ENCODE measurements at regions not wholly inside any gene's neighbourhood (a gene's known extent, or its start where the extent isn't known, plus 50 kb on each side); places are given as distances from the start of the nearest gene placed in this dataset.
"Not testable (repeated sequence)": the region's sequence is repeated elsewhere in the genome, so short reads cannot be mapped to it uniquely, and the experiment has no call there.

DNA sequence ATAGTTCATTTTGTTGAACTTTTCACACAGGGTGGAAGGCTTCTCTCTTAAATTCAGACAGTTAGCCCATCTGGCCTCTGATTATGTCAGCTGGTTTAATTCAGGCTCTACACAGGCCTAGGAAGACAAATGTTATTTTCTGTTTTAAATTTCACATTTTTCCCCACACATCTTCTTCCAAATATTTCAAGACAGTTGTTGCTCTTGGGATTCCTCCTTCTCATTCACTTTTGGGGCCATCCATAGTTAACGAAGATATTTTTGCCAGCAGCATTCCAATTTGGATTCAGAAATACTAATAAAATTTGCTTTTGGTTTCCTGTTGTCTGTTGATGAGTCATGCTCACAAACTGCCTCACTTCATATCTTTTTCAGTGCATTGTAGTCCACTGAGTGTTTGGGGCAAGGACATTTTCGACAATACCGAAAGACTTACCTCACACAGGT lies 475.4 kb downstream of the DMAC1 start:
- Mint-ChIP-seq H3K36me3 (ENCODE audit: low read depth) (no peaks in the 10 kb centered on the region), H3K9me3 (no peaks in the 10 kb centered on the region), H3K27ac (no peak overlapping the region), H3K4me3 (no peak overlapping the region), H3K27me3 (peaks cover 10% of the 10 kb centered on the region), H3K4me1 (ENCODE audit: low read depth) (no peaks in the 10 kb centered on the region)

DNA sequence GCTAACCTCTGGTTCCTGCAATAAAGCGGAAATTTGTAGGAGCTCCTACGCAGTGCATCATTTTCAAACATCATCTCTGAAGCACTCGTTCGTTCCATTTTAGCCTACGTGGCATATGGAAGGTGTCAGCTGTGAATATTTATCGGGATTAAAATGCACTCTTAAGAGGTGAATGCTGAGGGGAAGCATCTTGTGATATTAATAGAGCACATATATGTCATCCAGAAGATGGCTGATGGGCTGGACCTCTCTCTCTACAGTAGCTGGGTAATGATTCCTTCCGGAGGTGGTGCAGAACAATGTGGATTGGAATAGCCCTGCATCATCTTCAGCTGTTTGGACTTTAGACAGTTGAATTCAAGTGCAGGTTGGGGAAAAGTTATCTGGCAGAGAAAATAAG lies 478.7 kb downstream of the DMAC1 start:
- Mint-ChIP-seq H3K4me1 (ENCODE audit: low read depth) (no peaks in the 10 kb centered on the region), H3K36me3 (ENCODE audit: low read depth) (no peaks in the 10 kb centered on the region), H3K9me3 (no peaks in the 10 kb centered on the region), H3K27ac (no peak overlapping the region), H3K4me3 (no peak overlapping the region), H3K27me3 (peaks cover 16% of the 10 kb centered on the region)

DNA sequence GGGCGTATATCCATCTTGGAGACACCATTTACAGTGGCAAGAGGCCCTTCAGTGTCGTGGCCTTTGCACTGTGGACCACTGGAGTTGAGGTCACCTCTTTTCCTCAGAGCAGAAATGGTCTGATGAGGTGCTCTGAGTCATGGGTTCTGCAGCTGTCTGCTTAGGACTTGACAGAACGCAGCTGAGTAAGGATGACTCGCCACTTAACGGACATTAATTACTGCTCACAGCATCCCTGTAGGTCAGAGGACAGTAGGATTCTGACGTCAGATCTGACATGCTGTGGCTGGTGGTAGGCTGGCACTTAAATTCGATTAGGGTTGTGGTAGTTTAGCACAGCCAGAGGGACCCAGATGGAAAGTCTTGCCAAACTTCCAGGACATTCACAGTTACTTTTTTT lies 479.4 kb downstream of the DMAC1 start:
- no peak overlapping the region for H3K4me3 Mint-ChIP-seq
- H3K27ac Mint-ChIP-seq: no peak overlapping the region
- no peaks in the 10 kb centered on the region for H3K36me3 Mint-ChIP-seq (ENCODE audit: low read depth)
- peaks cover 20% of the 10 kb centered on the region for H3K27me3 Mint-ChIP-seq
- no peaks in the 10 kb centered on the region for H3K4me1 Mint-ChIP-seq (ENCODE audit: low read depth)
- no peaks in the 10 kb centered on the region for H3K9me3 Mint-ChIP-seq

DNA sequence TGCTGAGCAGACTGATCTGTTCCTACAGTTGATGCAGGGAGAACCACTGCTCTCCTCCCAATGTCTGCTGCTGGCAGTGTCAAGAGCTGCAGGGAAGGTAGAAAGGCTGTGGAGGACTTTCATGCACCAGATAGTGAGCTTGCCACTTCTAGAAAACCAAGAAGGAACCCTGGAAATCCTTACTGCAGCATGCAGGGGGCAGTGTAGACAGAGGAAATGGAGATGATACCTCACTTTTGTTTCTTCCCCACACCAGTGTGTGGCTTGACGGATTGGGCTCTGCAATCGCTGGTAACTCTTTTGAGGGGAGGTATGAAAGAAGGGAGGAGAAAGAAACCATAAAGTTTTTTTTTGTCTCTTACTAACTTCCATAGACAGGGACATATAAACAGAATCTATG lies 480.7 kb downstream of the DMAC1 start:
- Mint-ChIP-seq H3K4me1 (ENCODE audit: low read depth) (no peaks in the 10 kb centered on the region), H3K36me3 (ENCODE audit: low read depth) (peaks cover under 1% of the 10 kb centered on the region), H3K27me3 (peaks cover 20% of the 10 kb centered on the region), H3K9me3 (peaks cover 1% of the 10 kb centered on the region), H3K27ac (no peak overlapping the region), H3K4me3 (no peak overlapping the region)

DNA sequence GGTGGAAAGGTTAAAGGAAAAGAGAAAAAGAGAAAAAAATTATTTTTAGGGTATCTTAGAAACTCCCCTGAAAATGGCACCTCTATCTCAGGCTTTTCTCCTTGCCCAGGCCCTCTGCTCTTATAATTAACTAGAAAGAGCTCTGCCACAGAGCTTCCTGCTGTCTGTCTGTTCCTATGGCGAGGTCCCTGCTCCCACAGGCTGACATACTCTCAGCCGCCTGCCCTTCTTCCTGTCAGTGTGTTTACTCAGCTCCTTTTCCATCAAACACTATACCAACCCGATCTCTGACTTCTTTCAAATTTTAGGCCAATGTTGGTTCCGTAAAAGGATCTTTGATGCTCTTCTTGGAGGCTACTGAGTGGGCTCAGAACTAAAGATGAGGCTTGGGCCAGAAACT lies 482.6 kb downstream of the DMAC1 start:
- Mint-ChIP-seq H3K36me3 (ENCODE audit: low read depth) (peaks cover 15% of the 10 kb centered on the region), H3K4me1 (ENCODE audit: low read depth) (no peaks in the 10 kb centered on the region), H3K27me3 (peaks cover 27% of the 10 kb centered on the region), H3K9me3 (peaks cover 16% of the 10 kb centered on the region), H3K4me3 (no peak overlapping the region), H3K27ac (no peak overlapping the region)

DNA sequence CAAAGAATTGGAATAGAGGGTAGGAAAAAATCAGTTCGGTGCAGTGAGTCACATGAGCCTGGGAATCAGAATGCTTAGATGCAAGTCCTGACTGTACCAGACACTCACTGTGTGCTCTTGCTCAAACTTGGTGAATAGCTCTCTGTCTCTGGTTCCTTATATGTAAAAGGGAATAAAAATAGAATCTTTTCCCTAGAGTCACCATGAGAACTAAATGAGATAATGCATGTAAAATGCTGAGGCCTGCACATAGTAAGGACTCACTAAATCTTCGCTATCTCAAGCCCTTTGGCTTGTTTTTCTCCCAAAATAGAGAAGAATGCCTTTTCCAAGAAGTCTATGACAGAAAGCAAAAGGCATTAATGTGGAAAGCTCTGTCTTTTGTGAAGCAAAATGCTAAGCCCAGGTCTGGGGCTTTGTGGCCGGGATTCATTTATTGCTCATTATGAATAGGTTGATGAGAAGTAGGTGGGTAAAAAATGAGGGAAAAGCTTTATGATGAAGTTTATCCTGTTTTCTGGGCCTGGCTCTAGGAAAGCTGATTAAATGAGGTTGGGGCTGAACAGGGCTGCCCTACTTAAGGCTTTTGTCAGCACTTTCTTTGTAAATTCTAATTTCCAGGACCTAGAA lies 483.3 kb downstream of the DMAC1 start:
- Mint-ChIP-seq H3K27ac (no peak overlapping the region), H3K4me3 (no peak overlapping the region), H3K9me3 (peaks cover 16% of the 10 kb centered on the region), H3K36me3 (ENCODE audit: low read depth) (peaks cover 15% of the 10 kb centered on the region), H3K4me1 (ENCODE audit: low read depth) (no peaks in the 10 kb centered on the region), H3K27me3 (peaks cover 23% of the 10 kb centered on the region)

DNA sequence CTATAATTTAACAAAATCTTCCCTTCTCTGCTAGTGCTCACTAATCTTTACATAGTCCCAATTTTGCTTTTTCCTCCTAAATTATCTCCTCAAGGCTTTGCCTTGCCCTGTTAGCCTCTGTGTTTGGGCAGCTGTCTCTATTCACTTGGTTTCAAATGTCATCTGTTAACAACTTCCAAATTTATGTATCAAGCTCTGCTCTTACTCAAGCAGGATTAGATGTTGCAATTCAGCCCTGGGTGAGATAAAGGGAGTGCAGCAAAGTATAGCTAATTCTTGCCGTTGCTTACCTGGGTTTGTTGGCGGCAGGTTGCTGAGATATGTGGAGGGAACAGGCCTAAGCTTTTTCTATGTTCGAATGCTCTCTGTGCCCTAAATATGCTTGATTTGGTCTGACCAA lies 483.8 kb downstream of the DMAC1 start:
- Mint-ChIP-seq H3K4me3 (no peak overlapping the region), H3K27ac (no peak overlapping the region), H3K9me3 (peaks cover 21% of the 10 kb centered on the region), H3K27me3 (peaks cover 23% of the 10 kb centered on the region), H3K4me1 (ENCODE audit: low read depth) (no peaks in the 10 kb centered on the region), H3K36me3 (ENCODE audit: low read depth) (peaks cover 15% of the 10 kb centered on the region)

DNA sequence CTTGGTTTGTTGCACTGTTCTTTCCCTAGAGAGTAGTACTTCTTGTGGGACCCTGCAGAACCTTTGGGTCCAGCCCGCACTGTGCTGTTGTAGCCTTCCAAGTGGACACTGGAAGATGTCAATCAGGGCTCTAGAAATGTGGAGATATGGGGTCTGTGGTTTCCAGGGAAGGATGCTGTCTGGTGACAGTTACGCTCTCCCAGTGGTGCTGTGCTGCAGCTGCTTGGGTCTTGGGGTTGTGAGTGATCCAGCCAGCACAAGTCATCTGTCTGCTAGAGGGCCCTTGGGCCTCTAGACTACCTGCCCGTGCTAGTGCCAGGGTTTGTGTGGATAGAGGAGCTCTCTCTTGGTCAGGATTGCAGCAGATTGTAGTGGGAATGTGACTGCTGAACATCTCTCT lies 484.5 kb downstream of the DMAC1 start:
- peaks cover 15% of the 10 kb centered on the region for H3K36me3 Mint-ChIP-seq (ENCODE audit: low read depth)
- H3K4me1 Mint-ChIP-seq (ENCODE audit: low read depth): no peaks in the 10 kb centered on the region
- peaks cover 23% of the 10 kb centered on the region for H3K27me3 Mint-ChIP-seq
- H3K27ac Mint-ChIP-seq: no peak overlapping the region
- peaks cover 26% of the 10 kb centered on the region for H3K9me3 Mint-ChIP-seq
- H3K4me3 Mint-ChIP-seq: no peak overlapping the region

DNA sequence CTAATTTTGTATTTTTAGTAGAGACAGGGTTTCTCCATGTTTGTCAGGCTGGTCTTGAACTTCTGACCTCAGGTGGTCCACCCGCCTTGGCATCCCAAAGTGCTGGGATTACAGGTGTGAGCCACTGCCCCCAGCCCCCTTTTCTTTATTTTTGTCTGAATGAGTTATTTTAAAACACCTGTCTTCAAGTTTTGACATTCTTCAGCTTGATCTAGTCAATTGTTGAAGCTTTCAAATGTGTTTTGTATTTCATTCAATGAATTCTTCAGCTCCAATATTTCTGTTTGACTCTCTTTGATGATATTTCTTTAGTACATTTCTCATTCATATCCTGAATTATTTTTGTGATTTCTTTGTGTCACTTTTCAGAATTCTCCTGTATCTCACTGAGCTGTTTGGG lies 486.2 kb downstream of the DMAC1 start:
- Mint-ChIP-seq H3K9me3 (peaks cover 36% of the 10 kb centered on the region), H3K4me3 (no peak overlapping the region), H3K27ac (no peak overlapping the region), H3K36me3 (ENCODE audit: low read depth) (peaks cover 15% of the 10 kb centered on the region), H3K4me1 (ENCODE audit: low read depth) (no peaks in the 10 kb centered on the region), H3K27me3 (peaks cover 14% of the 10 kb centered on the region)

DNA sequence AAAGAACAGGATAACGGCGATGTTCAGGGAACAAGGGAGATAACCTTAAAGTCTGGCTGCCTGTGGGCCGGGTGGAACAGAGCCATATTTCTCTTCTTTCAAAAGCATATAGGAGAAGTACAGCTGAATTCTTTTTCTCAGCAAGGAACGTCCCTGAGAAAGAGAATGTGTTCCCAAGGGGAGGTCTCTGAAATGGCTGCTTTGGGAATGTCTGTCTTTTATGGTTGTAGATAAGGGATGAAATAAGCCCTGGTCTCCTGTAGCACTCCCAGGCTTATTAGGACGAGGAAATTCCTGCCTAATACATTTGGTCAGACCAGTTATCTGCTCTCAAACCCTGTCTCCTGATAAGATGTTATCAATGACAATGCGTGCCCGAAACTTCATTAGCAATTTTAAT lies 490.5 kb downstream of the DMAC1 start:
- peaks cover 15% of the 10 kb centered on the region for H3K36me3 Mint-ChIP-seq (ENCODE audit: low read depth)
- H3K27ac Mint-ChIP-seq; H3K4me3 Mint-ChIP-seq; H3K4me1 Mint-ChIP-seq (ENCODE audit: low read depth): not testable (repeated sequence)
- H3K27me3 Mint-ChIP-seq: peaks cover 24% of the 10 kb centered on the region
- H3K9me3 Mint-ChIP-seq: peaks cover 40% of the 10 kb centered on the region

DNA sequence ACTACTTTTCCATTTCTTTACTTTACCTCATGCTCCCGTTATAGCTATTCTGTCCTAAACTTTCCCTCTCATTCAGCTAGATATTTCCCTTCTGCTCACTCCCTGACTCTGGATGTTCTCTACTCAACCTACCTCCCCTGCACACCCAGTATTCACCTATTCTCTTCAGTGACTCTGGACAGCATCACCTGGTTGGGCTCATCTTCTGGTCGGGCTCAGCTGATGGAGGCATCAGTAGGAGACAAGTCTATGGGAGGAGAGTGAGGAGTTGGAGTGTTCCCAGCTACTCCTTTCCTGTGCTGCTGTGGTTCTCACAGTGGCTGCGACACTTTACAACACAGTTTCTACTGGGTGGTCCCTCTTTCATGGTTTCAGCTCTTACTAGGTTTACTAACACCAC lies 493.9 kb downstream of the DMAC1 start:
- Mint-ChIP-seq H3K4me1 (ENCODE audit: low read depth) (peaks cover 9% of the 10 kb centered on the region), H3K9me3 (peaks cover 18% of the 10 kb centered on the region), H3K27me3 (peaks cover 31% of the 10 kb centered on the region), H3K36me3 (ENCODE audit: low read depth) (no peaks in the 10 kb centered on the region), H3K4me3 (no peak overlapping the region), H3K27ac (no peak overlapping the region)

DNA sequence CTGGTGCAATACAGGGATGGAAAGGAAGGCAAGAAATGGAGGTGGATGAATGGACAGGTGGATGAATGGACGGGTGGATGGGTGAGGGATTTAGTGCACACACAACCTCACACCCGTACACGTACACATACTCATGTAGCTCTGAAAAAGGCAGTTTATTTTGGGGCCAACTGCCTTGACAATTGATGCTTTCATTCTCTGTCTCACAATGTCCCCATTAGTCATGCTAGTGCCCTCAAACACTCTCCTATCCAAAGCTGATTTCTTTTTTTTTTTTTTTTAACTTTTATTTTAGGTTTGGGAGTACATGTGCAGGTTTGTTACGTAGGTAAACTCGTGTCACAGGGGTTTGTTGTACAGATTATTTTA lies 495.0 kb downstream of the DMAC1 start:
- H3K4me1 Mint-ChIP-seq (ENCODE audit: low read depth): peaks cover 17% of the 10 kb centered on the region
- no peaks in the 10 kb centered on the region for H3K36me3 Mint-ChIP-seq (ENCODE audit: low read depth)
- no peak overlapping the region for H3K27ac Mint-ChIP-seq
- H3K9me3 Mint-ChIP-seq: peaks cover 10% of the 10 kb centered on the region
- no peak overlapping the region for H3K4me3 Mint-ChIP-seq
- H3K27me3 Mint-ChIP-seq: peaks cover 33% of the 10 kb centered on the region

DNA sequence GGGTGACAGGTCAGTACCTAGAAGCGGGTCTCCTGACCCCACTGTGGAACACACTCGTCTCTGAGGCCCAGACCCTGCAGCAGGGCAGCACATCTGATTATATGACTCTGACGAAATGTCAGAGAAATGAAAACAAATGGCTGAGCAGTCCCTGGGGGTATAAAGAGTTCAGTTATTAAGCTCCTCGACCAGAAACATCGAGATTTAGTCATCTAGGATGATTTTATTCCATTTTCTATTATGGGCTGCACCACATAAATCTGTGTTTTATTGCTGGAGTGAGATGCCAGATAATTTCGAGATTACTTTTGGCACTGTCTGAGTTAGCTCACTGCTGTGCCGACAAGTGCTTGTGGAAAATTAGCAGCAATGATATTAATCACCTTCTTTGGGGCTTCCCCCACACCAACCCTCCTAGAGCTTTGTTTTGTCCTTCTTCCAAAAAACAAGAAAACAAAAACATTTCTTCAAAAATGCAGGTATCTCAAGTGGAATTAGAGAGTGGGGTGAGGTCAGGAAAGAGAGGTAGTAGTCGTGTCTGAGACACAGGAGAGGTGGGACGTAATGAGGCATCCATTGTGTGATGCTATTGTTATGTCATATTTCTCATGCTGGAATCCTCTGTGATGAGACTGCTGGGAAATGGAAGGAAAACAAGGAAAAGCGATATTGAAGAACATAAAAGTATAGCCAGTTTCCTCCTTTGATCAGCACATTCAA lies 495.5 kb downstream of the DMAC1 start:
- Mint-ChIP-seq H3K9me3 (peaks cover 10% of the 10 kb centered on the region), H3K4me3 (no peak overlapping the region), H3K36me3 (ENCODE audit: low read depth) (no peaks in the 10 kb centered on the region), H3K27ac (no peak overlapping the region), H3K4me1 (ENCODE audit: low read depth) (peaks cover 23% of the 10 kb centered on the region), H3K27me3 (peaks cover 36% of the 10 kb centered on the region)

DNA sequence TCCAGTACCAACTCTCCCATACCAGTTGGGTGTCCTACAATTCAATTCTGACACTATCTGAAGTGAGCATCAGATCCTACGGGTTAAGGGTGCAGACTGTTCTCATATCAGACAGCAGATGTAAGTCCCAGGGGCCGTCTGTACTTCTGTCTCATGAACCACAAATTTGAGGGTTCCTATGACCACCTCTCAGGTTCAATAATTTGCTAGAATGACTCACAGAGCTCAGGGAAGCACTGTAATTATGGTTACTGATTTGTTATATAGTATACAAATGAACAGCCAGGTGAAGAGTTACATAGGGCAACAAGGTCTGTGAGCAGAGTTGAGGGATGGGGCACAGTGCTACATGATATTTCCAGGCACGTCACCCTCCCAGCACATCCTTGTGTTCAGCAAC lies 499.1 kb downstream of the DMAC1 start:
- Mint-ChIP-seq H3K36me3 (ENCODE audit: low read depth) (no peaks in the 10 kb centered on the region), H3K9me3 (peaks cover 3% of the 10 kb centered on the region), H3K27me3 (peaks cover 38% of the 10 kb centered on the region), H3K27ac (no peak overlapping the region), H3K4me3 (no peak overlapping the region), H3K4me1 (ENCODE audit: low read depth) (peaks cover 51% of the 10 kb centered on the region)

DNA sequence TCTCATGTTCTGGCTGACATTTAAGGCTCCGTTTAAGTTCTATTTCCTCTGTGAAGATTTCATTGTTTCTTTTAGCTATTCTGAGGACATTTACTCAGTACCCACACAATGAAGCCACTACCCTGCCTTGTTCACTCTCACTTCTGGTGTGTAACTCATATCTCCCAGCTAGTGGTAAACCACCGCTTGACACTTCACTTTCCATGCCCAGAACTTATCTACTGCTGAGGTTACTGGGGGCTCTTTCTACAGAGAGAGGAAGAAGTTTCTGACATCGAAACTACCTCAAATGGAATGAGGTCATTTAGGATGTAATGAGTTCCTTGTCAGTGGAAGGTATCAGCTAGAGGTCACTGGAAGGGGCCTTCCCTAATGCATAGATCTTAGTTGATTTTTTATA lies 501.5 kb downstream of the DMAC1 start:
- H3K27me3 Mint-ChIP-seq: peaks cover 28% of the 10 kb centered on the region
- peak overlapping the region; percentile 65 for H3K4me3 Mint-ChIP-seq
- H3K27ac Mint-ChIP-seq: peak overlapping the region; percentile 90
- H3K4me1 Mint-ChIP-seq (ENCODE audit: low read depth): peaks cover 52% of the 10 kb centered on the region
- H3K36me3 Mint-ChIP-seq (ENCODE audit: low read depth): no peaks in the 10 kb centered on the region
- peaks cover 4% of the 10 kb centered on the region for H3K9me3 Mint-ChIP-seq

DNA sequence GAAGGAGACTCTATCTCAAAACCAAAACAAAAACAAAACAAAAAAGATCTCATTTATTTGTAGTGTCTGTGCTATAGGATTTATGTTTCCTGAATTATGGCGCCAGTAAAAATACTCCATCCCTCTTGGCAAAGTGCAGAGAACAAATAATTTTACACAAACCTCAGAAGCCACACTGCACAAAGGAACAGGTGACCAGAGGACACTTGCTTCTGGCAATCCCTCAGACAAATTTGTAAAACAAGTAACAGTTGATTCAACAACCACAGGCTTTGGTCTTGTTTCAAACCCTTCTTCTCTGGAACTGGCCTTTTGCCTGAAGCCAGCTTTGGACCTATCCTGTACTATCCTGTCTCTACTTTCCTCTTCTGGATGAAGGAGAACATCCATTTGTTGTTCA lies 502.1 kb downstream of the DMAC1 start:
- peaks cover 58% of the 10 kb centered on the region for H3K4me1 Mint-ChIP-seq (ENCODE audit: low read depth)
- H3K27me3 Mint-ChIP-seq: peaks cover 29% of the 10 kb centered on the region
- no peaks in the 10 kb centered on the region for H3K36me3 Mint-ChIP-seq (ENCODE audit: low read depth)
- peaks cover 7% of the 10 kb centered on the region for H3K9me3 Mint-ChIP-seq
- peak overlapping the region; percentile 90 for H3K27ac Mint-ChIP-seq
- H3K4me3 Mint-ChIP-seq: peak overlapping the region; percentile 65

Data from stimulated activated naive CD8-positive, alpha-beta T cell treated with anti-CD3 and anti-CD28 coated beads, Interleukin-15, Interleukin-2, amounts not matched to agents 100 ng/mL and 50 ng/mL, for 24 hours (primary cell).